ENCODE measurements at regions not wholly inside any gene's neighbourhood (a gene's known extent, or its start where the extent isn't known, plus 50 kb on each side); places are given as distances from the start of the nearest gene placed in this dataset.

GRCh38 chr2:107025291-107025857 lies 139.4 kb upstream of the ST6GAL2 start:
- DNase-seq (ENCODE audit: low spot score) = no peak

GRCh38 chr2:107025869-107026380 lies 140.0 kb upstream of the ST6GAL2 start:
- DNase-seq (ENCODE audit: low spot score) = no peak

GRCh38 chr2:107027205-107027604 lies 141.2 kb upstream of the ST6GAL2 start:
- no peak for DNase-seq (ENCODE audit: low spot score)

- DNase-seq (ENCODE audit: low spot score) = no peak
Observed at GRCh38 chr2:107027810-107028209, 141.8 kb upstream of the ST6GAL2 start.

- no peak for DNase-seq (ENCODE audit: low spot score)
Observed at GRCh38 chr2:107028661-107029060, 142.7 kb upstream of the ST6GAL2 start.

- no peak for DNase-seq (ENCODE audit: low spot score)
Observed at GRCh38 chr2:107036293-107036692, 150.3 kb upstream of the ST6GAL2 start.

- DNase-seq (ENCODE audit: low spot score) = peak; percentile 12
Observed at GRCh38 chr2:107062173-107062572, 176.2 kb upstream of the ST6GAL2 start.

- DNase-seq (ENCODE audit: low spot score) = peak; percentile 50
Observed at GRCh38 chr2:107062599-107063220, 176.7 kb upstream of the ST6GAL2 start.

GRCh38 chr2:107063228-107063627 lies 177.3 kb upstream of the ST6GAL2 start:
- DNase-seq (ENCODE audit: low spot score) = no peak

- DNase-seq (ENCODE audit: low spot score) = no peak
Observed at GRCh38 chr2:107064750-107065149, 178.8 kb upstream of the ST6GAL2 start.

GRCh38 chr2:107068069-107068916 lies 182.3 kb upstream of the ST6GAL2 start:
- no peak for DNase-seq (ENCODE audit: low spot score)

- DNase-seq (ENCODE audit: low spot score) = no peak
Observed at GRCh38 chr2:107069890-107070289, 183.9 kb upstream of the ST6GAL2 start.

- DNase-seq (ENCODE audit: low spot score) = no peak
Observed at GRCh38 chr2:107072150-107072940, 186.4 kb upstream of the ST6GAL2 start.

- DNase-seq (ENCODE audit: low spot score) = no peak
Observed at GRCh38 chr2:107078584-107078983, 192.6 kb upstream of the ST6GAL2 start.

- DNase-seq (ENCODE audit: low spot score) = no peak
Observed at GRCh38 chr2:107086497-107086896, 200.5 kb upstream of the ST6GAL2 start.

GRCh38 chr2:107088156-107088555 lies 202.2 kb upstream of the ST6GAL2 start:
- DNase-seq (ENCODE audit: low spot score) = no peak

GRCh38 chr2:107091163-107091864 lies 205.3 kb upstream of the ST6GAL2 start:
- peak; percentile 11 for DNase-seq (ENCODE audit: low spot score)

- no peak for DNase-seq (ENCODE audit: low spot score)
Observed at GRCh38 chr2:107093426-107093957, 207.5 kb upstream of the ST6GAL2 start.

- DNase-seq (ENCODE audit: low spot score) = no peak
Observed at GRCh38 chr2:107094450-107094986, 208.6 kb upstream of the ST6GAL2 start.

- no peak for DNase-seq (ENCODE audit: low spot score)
Observed at GRCh38 chr2:107102176-107102575, 216.2 kb upstream of the ST6GAL2 start.

GRCh38 chr2:107107351-107107750 lies 221.4 kb upstream of the ST6GAL2 start:
- no peak for DNase-seq (ENCODE audit: low spot score)
